Activated T-cell treated with anti-CD3 and anti-CD28 coated beads, Interleukin-2, amount 50 U/mL, for 4 hours (primary cell): ENCODE measurements at regions not wholly inside any gene's neighbourhood (a gene's known extent, or its start where the extent isn't known, plus 50 kb on each side); places are given as distances from the start of the nearest gene placed in this dataset.

Source experiments
- ATAC-seq, 2 donors: fragments of 200-7000 bp; cut with Tn5 transposase; one replicate each; pipeline ENCODE4 v1.10.0; 2021
- DNase-seq: peaks from one replicate; pipeline ENCODE4 v3.0.0-alpha.2; 2020
- H3K27me3 Mint-ChIP-seq: one replicate; pipeline ENCODE4 v1.8.0; 2021; ENCODE audit warnings: low read depth, mixed read lengths
- H3K36me3 Mint-ChIP-seq: one replicate; pipeline ENCODE4 v1.8.0; 2022; ENCODE audit warnings: mixed read lengths; ENCODE audit not compliant: insufficient read depth
- H3K4me1 Mint-ChIP-seq: one replicate; pipeline ENCODE4 v1.8.0; 2021; ENCODE audit warnings: low read depth, mixed read lengths
- H3K4me3 Mint-ChIP-seq: one replicate; pipeline ENCODE4 v1.8.0; 2021; ENCODE audit warnings: mild to moderate bottlenecking, moderate library complexity, mixed read lengths
- H3K9me3 Mint-ChIP-seq: one replicate; pipeline ENCODE4 v1.8.0; 2021; ENCODE audit warnings: mixed read lengths

DNA sequence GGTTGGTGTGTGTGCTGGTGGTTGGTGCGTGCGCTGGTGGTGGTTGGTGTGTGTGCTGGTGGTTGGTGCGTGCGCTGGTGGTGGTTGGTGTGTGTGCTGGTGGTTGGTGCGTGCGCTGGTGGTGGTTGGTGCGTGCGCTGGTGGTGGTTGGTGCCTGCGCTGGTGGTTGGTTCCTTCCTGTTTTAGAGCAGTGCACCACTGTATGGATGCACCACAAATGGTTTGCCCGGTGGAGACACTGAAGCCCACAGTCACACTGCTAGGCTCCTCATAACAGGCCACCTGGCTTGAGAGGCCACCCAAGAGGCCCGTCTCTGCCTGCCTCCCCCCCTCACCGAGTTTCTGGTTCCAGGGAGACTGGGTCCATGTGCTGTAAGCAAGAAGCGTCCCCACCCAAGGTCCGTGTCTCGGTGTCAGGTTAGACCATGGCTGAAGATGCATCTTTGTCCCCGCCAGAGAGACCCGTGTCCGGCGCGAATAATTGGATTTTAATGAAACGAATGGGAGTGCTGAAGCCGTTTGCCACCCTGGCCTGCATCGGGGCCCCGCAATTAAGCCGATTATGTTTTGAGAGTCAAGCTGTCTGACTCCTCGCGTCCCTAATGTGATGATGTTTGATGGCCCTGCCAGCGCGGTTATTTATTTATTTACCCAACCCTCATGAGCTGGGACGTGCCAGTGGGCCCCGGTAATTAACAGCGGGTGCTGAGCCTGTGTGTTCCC, 161.3 kb upstream of the GSE1 start:
- Mint-ChIP-seq H3K27me3 (no peaks in the 10 kb centered on the region), H3K36me3 (no peaks in the 10 kb centered on the region), H3K4me1 (peaks cover 33% of the 10 kb centered on the region), H3K9me3 (no peaks in the 10 kb centered on the region), H3K4me3 (no peak overlapping the region)
- no peak for ATAC-seq
- no peak for DNase-seq

DNA sequence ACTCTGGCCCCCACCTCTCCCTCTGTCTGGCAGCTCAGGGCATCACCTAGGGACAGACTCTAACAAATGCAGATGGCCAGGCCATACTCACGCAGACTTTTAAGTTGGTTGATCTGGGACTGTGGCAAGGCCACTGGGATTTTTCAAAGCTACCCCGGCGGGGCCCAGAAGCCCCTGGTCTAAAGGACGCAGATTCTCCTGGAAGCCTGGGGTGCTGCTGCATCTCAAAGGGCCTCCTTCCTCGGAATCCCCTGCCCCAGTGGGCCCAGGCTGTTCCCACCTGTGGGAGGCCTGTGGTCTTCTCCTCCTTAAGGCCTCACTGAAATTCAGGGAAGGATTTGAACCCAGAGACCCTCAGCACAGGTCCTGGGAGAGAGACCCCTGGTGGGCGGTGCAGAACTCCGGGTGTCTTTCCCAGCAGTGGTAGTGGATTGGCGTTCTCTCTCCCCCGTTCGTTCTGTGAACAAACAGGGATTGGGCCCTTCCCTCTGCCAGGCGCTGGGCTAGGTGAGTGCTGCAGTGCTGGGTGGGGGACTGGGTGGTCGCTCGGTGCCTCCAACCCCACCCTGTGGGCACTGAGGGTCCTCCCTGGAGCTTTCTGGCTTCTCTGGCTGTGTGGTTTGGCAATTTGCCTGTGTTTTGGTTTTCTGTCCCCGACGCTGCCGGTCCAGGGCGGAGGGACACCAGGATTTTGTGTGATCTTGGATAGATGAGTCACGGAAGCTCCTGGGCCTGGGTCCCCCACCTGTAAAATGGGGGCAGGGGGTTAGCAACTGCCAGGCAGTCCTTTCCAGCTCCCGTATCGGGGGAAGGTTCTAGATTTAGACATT, 160.5 kb upstream of the GSE1 start:
- H3K4me3 Mint-ChIP-seq, result no peak overlapping the region
- peaks cover 33% of the 10 kb centered on the region for H3K4me1 Mint-ChIP-seq
- no peaks in the 10 kb centered on the region for H3K9me3 Mint-ChIP-seq
- no peaks in the 10 kb centered on the region for H3K27me3 Mint-ChIP-seq
- DNase-seq (no peak), ATAC-seq (no peak)
- no peaks in the 10 kb centered on the region for H3K36me3 Mint-ChIP-seq

DNA sequence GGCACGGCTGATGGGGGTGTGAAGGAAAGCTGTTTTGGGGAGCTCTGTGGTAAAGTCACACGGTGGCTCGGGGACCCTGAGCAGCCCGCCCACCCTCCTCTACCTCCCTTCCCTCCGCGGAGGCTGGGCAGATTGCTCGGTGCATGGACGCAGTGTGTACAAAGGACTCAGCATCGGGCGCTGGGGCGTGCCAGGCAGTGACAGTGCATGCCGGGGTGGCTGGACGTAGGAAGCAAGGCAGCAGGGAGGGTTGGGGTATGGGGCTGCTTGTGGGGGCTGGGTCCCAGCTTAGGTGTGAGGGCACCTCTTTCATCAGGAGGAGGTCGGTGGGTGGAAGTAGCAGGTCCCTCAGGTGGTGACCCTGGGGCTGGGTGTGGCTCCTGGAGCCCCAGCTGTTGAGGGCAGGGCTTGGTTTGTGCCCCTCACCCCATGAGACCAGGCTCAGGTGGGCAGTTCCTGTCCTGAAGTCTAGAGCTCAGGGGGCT, 159.9 kb upstream of the GSE1 start:
- H3K36me3 Mint-ChIP-seq, result no peaks in the 10 kb centered on the region
- DNase-seq, result no peak
- H3K4me3 Mint-ChIP-seq, result no peak overlapping the region
- peaks cover 27% of the 10 kb centered on the region for H3K4me1 Mint-ChIP-seq
- H3K27me3 Mint-ChIP-seq, result no peaks in the 10 kb centered on the region
- no peaks in the 10 kb centered on the region for H3K9me3 Mint-ChIP-seq
- ATAC-seq, result no peak

DNA sequence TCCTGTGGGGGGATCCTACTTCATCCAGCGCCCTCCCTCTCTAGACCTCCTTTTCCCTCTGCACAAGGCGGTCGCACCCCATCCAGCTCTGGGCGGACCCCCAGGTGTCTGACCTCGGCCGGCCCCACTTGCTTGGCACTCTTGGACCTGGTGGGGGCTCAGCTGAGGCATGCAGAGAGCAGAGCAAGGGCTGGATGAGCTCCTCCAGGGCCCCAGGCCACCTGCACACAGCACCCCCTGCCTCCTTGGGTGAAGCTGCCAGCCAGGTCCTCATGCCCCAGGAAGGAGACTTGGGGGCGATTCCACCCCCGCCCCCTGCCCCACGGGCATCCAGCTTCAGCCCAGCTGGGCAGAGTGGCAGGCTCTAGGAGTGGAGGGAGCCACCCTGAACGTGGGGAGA, 159.4 kb upstream of the GSE1 start:
- DNase-seq (no peak), ATAC-seq (no peak)
- no peaks in the 10 kb centered on the region for H3K27me3 Mint-ChIP-seq
- H3K4me1 Mint-ChIP-seq, result peaks cover 23% of the 10 kb centered on the region
- no peaks in the 10 kb centered on the region for H3K9me3 Mint-ChIP-seq
- H3K36me3 Mint-ChIP-seq, result no peaks in the 10 kb centered on the region
- no peak overlapping the region for H3K4me3 Mint-ChIP-seq

DNA sequence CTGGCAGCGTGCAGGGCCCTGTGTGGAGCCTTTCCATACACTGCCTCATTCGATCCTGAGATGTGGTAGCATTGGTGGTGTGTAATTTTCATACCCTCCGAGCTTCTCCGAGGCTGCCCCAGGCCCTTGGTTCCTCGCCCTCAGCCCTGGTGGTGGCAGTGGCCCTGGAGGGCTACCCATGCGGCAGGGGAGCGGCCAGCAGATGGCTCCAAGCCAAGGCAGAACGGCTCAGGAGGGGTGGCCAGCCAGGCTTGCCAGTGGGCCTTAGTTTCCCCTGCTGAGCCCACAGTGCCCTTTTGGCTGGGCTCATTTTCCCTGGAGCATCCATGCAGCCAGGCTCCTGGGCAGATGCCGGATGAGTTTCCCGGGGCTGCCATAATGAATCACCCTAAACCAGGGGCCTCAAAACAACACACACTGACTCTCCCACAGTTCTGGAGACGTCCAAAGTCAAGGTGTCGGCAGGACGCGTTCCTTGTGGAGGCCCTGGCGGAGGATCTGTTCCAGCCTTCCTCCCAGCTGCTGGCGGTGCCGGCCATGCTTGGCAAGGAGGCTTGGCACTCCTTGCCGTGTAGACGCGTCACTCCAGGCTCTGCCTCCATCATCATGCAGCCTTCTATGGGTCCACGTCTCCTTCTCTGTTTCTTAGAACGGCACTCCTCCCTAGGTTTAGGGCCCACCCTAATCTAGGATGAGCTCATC, 158.8 kb upstream of the GSE1 start:
- ATAC-seq, result no peak
- no peaks in the 10 kb centered on the region for H3K36me3 Mint-ChIP-seq
- no peak for DNase-seq
- no peaks in the 10 kb centered on the region for H3K9me3 Mint-ChIP-seq
- H3K4me3 Mint-ChIP-seq, result no peak overlapping the region
- peaks cover 17% of the 10 kb centered on the region for H3K4me1 Mint-ChIP-seq
- no peaks in the 10 kb centered on the region for H3K27me3 Mint-ChIP-seq

DNA sequence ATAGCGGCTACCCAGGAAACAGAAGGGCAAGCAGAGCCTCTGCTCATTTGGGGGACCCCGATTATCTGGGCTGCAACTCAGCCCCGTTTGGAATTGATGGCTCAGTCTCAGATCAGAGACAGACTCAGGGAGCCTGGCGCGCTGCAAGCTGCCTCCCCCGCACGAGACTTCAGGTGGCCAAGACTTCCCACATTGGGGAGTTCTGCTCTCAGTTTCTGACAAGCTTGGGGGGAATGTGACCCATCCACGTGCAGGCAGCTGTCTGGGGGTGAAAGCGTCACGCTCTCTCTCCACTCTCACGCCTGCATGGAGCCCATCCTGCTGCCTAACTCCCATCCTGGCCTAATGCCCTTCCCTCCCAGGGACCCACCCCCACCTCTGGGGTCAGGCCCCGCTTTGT, 157.6 kb upstream of the GSE1 start:
- Mint-ChIP-seq H3K4me1 (peaks cover 12% of the 10 kb centered on the region), H3K27me3 (peaks cover 3% of the 10 kb centered on the region), H3K9me3 (no peaks in the 10 kb centered on the region), H3K36me3 (no peaks in the 10 kb centered on the region), H3K4me3 (no peak overlapping the region)
- DNase-seq (no peak), ATAC-seq (no peak)

DNA sequence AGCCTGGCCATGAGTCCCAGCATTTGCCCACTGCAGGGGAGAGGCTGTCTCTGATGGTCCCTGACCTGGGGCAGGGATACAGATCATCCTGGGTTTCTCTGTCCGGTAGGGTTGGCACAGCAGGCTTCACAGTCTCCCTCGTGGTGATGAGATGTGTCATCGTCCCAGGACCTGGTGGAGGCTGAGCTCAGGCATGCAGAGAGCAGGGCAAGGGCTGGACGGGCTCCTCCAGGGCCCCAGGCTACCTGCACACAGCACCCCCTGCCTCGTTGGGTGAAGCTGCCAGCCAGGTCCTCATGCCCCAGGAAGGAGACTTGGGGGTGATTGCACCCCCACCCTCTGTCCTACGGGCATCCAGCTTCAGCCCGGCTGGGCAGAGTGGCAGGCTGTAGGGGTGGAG, 155.8 kb upstream of the GSE1 start:
- ATAC-seq (no peak), DNase-seq (no peak)
- Mint-ChIP-seq H3K4me1 (peaks cover 10% of the 10 kb centered on the region), H3K4me3 (no peak overlapping the region), H3K9me3 (no peaks in the 10 kb centered on the region), H3K27me3 (peaks cover 18% of the 10 kb centered on the region), H3K36me3 (no peaks in the 10 kb centered on the region)

DNA sequence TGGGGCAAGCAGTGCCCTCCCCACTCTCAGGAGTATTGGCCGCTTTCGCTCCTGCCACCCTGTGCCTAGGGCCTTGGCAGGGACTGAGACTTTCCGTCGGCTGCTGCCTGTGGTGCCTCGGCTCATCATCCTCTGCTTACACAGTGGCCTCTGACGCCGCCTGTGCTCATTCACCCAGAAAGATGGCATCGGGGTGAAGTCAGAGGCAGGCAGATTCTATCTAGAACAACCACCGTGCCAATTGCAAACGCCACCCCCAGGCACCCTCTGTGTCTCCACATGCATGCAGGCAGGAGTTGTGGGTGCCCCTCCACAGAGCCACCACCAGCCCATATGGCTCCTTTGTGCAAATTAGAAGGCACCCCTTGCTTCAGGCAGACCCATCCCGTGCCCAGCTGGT, 154.2 kb upstream of the GSE1 start:
- peaks cover 26% of the 10 kb centered on the region for H3K27me3 Mint-ChIP-seq
- H3K4me3 Mint-ChIP-seq, result no peak overlapping the region
- H3K9me3 Mint-ChIP-seq, result no peaks in the 10 kb centered on the region
- H3K36me3 Mint-ChIP-seq, result no peaks in the 10 kb centered on the region
- peaks cover 7% of the 10 kb centered on the region for H3K4me1 Mint-ChIP-seq
- ATAC-seq, result no peak
- DNase-seq, result no peak

DNA sequence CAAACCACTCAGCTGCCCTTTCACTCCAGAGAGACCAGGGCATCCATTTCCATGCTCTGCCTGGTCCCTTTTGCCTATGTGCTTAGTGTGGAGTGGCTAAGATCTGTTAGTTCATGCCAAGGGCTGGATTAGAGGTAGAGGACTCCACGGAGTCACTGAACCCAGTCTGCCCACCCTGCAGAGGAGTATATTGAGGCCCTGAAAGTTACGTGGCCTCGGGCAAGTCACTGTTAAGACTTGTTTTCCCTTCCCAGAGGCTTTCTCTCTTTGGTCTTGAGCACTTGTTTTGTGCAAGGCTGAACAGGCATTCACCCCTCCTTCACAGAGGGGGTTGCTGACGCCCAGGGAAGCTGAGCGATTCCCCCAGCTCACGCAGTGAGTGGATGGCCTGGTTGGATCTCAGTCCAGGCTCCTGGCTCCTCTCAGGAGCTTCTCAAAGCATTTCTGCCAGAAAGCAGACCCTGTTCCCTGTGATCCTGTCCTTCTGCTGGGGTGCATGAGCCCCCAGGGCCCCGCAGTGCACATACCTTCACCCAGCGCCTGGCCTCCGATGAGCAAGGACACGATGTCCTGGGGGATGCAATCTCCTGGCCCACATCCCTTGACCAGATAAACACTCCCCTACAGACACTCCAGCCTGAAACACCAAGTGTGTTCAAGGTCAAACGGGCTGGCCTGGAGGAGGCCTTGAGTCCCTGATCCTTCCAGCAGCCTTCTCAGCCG, 153.4 kb upstream of the GSE1 start:
- Mint-ChIP-seq H3K4me1 (peaks cover 7% of the 10 kb centered on the region), H3K36me3 (no peaks in the 10 kb centered on the region), H3K4me3 (no peak overlapping the region), H3K27me3 (peaks cover 33% of the 10 kb centered on the region), H3K9me3 (no peaks in the 10 kb centered on the region)
- DNase-seq (no peak), ATAC-seq (no peak)

DNA sequence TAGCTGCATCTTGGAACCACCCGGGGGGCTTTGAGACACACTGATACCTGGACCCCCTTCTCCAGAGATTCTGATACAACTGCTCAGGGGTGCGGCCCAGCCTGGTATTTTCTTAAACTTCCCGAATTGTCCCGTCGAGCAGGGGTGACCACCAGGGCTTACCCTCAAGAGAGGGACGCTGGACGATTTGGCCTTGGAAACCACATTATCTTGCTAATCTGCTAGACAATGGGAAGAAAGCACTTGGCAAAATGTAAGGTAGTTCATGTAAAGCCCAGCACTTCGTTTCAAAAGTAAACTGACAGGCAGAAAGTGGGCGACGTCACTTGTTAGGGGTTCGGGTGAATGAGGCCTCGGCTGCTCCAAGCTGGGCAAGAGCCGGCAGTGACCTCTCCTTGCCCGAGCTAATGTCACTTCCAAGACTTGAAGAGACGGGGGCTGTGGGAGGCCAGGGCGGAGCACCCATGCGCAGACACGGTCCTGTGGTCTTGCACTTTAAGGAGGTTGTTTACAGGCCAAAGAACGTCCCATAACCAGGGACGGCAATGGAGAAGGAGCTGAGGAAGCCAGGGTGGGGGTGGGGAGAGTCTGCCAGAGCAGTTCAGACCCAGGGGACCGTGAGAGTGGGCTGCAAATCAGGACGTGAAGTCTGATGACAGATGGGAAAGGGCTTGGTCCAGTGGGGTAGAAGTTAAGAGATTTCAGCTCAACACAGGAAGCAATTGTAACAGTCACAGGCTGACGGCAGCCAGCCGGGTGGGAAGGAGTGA, 152.7 kb upstream of the GSE1 start:
- DNase-seq (no peak), ATAC-seq (no peak)
- Mint-ChIP-seq H3K9me3 (no peaks in the 10 kb centered on the region), H3K4me1 (peaks cover 7% of the 10 kb centered on the region), H3K4me3 (no peak overlapping the region), H3K27me3 (peaks cover 39% of the 10 kb centered on the region), H3K36me3 (no peaks in the 10 kb centered on the region)

DNA sequence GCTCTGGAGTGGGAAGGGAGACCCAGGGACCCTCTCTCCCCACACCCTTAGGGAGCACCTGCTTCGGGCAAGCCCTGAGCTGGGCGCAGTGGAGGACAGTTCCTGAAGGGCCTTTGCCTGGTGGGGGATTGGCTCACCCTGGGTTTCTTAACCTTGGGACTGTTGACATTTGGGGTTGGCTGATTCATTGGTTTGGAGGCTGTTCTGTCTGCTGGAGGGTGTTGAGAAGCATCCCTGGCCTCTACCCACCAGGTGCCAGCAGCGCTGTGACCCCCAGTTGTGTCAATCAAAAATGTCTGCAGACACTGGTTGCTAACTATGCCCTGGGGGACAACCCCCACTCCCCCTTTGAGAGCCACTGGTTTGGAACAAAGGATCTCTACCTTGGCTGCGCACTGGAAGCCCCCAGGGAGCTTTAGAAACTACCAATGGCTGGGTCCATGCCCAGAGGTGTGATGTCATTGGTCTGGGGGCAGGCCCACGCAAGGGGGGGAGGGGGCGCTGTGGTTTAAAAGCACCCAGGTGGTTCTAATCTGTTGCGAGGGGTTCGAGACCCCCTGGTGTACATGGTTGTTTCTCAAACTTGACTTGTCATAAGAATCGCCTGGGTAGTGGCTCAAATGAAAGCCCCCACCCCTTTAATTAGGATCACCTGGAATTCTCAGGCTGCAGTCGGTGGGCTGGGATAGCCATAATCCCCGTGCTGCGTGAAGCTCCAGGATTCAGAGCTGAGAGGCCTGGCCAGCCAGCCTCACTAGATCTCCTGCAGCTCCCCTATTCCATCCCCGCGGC, 151.9 kb upstream of the GSE1 start:
- no peaks in the 10 kb centered on the region for H3K9me3 Mint-ChIP-seq
- ATAC-seq (no peak), DNase-seq (no peak)
- peaks cover 43% of the 10 kb centered on the region for H3K27me3 Mint-ChIP-seq
- peaks cover 7% of the 10 kb centered on the region for H3K4me1 Mint-ChIP-seq
- H3K4me3 Mint-ChIP-seq, result no peak overlapping the region
- H3K36me3 Mint-ChIP-seq, result no peaks in the 10 kb centered on the region

DNA sequence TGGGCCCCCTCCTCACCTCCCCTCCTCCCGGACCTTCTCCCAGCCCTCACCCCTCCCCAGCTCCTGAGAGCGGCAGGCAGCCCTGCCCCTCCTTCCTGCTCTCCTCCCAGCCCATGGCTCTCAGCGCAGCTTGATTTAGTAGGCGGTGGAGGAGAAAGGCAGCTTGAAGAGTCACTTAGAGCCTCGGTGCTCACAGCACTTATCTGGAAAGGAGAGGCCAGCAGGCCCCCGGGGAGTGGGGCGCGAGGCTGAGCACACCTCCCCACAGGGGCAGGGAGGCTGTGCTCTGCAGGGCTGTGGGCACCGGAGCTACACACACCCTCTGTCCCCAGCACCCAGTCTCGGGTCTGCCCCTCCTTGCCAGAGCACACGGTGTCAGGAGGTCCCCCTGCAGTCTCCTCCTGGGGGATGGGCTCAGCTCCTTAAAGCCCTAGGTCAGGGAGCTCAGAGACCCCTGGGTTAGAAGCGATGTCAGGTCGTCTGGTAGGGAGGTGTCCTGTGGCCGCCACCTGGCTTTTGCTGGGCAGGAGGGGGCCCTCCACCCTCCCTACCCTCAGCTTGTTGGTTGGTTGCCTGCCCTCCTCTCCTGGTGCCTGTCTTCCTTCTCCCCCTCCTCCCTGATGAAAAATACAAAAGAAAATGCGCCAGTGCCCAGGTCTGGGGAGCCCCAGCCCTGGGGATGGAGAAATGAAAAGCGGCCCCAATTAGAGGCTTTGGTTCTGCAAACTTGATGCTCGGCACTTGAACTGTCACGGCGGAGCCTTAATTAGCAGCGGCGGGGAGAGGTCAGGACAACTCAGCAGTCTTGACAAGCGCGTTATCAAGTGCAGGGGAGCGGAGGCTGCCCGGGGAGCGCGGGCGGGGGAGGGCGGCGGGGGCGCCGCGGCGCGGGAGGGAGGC, 151.1 kb upstream of the GSE1 start:
- H3K9me3 Mint-ChIP-seq, result no peaks in the 10 kb centered on the region
- no peaks in the 10 kb centered on the region for H3K36me3 Mint-ChIP-seq
- peaks cover 7% of the 10 kb centered on the region for H3K4me1 Mint-ChIP-seq
- H3K27me3 Mint-ChIP-seq, result peaks cover 43% of the 10 kb centered on the region
- peak; percentile 27 for DNase-seq
- peak; percentile 54 to 55 for ATAC-seq
- peak overlapping the region; percentile 75 for H3K4me3 Mint-ChIP-seq
